ENCODE measurements at regions not wholly inside any gene's neighbourhood (a gene's known extent, or its start where the extent isn't known, plus 50 kb on each side); places are given as distances from the start of the nearest gene placed in this dataset.

DNA sequence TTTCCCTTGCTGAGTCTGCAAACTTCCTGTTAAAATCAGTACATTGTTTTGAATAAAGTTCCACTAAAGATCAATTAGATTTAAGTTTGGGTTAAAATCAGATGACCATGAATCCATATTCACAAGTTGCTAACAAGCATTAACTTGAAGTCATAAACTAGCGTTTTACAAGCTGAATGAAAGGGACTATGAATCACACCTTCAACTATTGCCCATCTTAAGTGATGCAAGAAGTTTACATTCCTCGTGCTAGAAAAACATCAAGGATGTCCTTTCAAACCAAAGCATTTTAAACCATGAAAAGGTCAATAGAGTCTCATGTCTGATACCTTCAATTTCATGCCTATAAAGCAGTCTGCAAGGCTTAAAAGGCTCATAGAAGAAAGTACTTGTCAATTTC lies 257.2 kb upstream of the SYT4 start:
- Histone ChIP-seq H3K36me3 (ENCODE audit: control insufficient read depth, insufficient read depth, low read length) (no peaks in the 10 kb centered on the region), H3K27ac (ENCODE audit: insufficient read depth, low read length) (no peak overlapping the region), H3K9ac (ENCODE audit: insufficient read depth, low read length) (no peak overlapping the region), H3K4me3 (replicated peaks in 1 of 4; ENCODE audit: control extremely low read depth in 1 of 4, insufficient read depth in 1 of 4, low read depth in 3 of 4, low read length in 4 of 4) (no peak overlapping the region), H4K20me1 (ENCODE audit: control insufficient read depth, extremely low read depth, insufficient read depth, low read length) (no peaks in the 10 kb centered on the region), H3K9me3 (ENCODE audit: control insufficient read depth, insufficient read depth, low read depth, low read length) (no peaks in the 10 kb centered on the region), H3K79me2 (ENCODE audit: control insufficient read depth, insufficient read depth, low read length) (no peaks in the 10 kb centered on the region), H3K4me1 (ENCODE audit: control insufficient read depth, extremely low read depth, insufficient read depth, low read length) (no peaks in the 10 kb centered on the region), H3K27me3 (ENCODE audit: control insufficient read depth, insufficient read depth, low read length) (no peaks in the 10 kb centered on the region), H2AFZ (ENCODE audit: low read length) (no peak overlapping the region), H3K4me2 (ENCODE audit: extremely low read depth, insufficient read depth, low read length) (no peak overlapping the region)
- peak; percentile 8 to 20 for DNase-seq (ENCODE audit: low read depth in 2 of 2)
- TF ChIP-seq EZH2 (IDR thresholded peaks at IDR 0.05; ENCODE audit: low read length, missing control alignments): no peak
- TF ChIP-seq, protein P1, sequence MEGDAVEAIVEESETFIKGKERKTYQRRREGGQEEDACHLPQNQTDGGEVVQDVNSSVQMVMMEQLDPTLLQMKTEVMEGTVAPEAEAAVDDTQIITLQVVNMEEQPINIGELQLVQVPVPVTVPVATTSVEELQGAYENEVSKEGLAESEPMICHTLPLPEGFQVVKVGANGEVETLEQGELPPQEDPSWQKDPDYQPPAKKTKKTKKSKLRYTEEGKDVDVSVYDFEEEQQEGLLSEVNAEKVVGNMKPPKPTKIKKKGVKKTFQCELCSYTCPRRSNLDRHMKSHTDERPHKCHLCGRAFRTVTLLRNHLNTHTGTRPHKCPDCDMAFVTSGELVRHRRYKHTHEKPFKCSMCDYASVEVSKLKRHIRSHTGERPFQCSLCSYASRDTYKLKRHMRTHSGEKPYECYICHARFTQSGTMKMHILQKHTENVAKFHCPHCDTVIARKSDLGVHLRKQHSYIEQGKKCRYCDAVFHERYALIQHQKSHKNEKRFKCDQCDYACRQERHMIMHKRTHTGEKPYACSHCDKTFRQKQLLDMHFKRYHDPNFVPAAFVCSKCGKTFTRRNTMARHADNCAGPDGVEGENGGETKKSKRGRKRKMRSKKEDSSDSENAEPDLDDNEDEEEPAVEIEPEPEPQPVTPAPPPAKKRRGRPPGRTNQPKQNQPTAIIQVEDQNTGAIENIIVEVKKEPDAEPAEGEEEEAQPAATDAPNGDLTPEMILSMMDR (conservative IDR thresholded peaks at IDR 0.05 in 1 of 2, IDR thresholded peaks at IDR 0.05 in 1 of 2; ENCODE audit: low read depth in 1 of 2, low read length in 2 of 2): no peak

DNA sequence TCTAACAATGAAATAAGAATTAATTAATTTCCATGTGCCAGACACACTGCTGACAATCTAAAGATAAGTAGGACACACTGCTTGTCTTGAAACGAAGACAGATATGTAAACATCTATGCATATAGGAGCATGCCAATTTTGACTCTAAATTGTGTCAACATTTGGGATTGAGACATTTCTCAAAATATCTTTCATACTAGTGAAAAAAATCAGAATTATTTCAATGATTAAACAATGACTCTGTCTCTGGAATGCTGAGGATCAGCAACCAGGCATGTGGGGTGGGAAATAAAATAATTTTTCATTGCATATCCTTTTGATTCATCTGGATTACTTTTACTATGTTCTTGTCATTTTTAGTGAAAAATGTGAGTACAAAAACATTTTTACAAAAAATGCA lies 262.6 kb upstream of the SYT4 start:
- no peak overlapping the region for H2AFZ ChIP-seq (ENCODE audit: low read length)
- H3K9me3 ChIP-seq (ENCODE audit: control insufficient read depth, insufficient read depth, low read depth, low read length): no peaks in the 10 kb centered on the region
- H3K27me3 ChIP-seq (ENCODE audit: control insufficient read depth, insufficient read depth, low read length): no peaks in the 10 kb centered on the region
- TF ChIP-seq, protein P1 (conservative IDR thresholded peaks at IDR 0.05 in 1 of 2, IDR thresholded peaks at IDR 0.05 in 1 of 2; ENCODE audit: low read depth in 1 of 2, low read length in 2 of 2): no peak
- TF ChIP-seq EZH2 (IDR thresholded peaks at IDR 0.05; ENCODE audit: low read length, missing control alignments): no peak
- no peaks in the 10 kb centered on the region for H3K79me2 ChIP-seq (ENCODE audit: control insufficient read depth, insufficient read depth, low read length)
- no peak overlapping the region for H3K9ac ChIP-seq (ENCODE audit: insufficient read depth, low read length)
- H3K4me3 ChIP-seq (replicated peaks in 1 of 4; ENCODE audit: control extremely low read depth in 1 of 4, insufficient read depth in 1 of 4, low read depth in 3 of 4, low read length in 4 of 4): no peak overlapping the region
- no peak for DNase-seq (ENCODE audit: low read depth in 2 of 2)
- no peaks in the 10 kb centered on the region for H3K36me3 ChIP-seq (ENCODE audit: control insufficient read depth, insufficient read depth, low read length)
- H3K4me1 ChIP-seq (ENCODE audit: control insufficient read depth, extremely low read depth, insufficient read depth, low read length): no peaks in the 10 kb centered on the region
- no peak overlapping the region for H3K4me2 ChIP-seq (ENCODE audit: extremely low read depth, insufficient read depth, low read length)
- no peaks in the 10 kb centered on the region for H4K20me1 ChIP-seq (ENCODE audit: control insufficient read depth, extremely low read depth, insufficient read depth, low read length)
- no peak overlapping the region for H3K27ac ChIP-seq (ENCODE audit: insufficient read depth, low read length)

DNA sequence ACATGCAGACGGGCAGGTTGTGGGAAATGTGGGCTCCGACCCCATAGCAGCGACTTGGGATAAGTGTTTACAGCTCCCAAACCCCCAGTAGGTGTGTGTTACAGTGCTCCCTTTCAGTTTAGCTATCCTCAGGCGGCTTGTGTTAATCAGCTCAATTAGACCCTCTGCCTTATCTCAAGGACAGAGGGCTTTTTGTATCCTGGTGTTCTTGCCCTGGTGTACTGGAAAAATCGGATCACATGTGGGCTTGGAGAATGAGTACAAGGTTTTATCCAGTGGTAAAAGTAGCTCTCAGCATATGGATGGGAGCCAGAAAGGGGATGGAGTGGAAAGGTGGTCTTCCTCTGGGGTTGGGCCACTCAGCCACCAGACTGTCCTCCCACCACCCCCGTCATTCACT lies 264.7 kb upstream of the SYT4 start:
- no peaks in the 10 kb centered on the region for H3K4me1 ChIP-seq (ENCODE audit: control insufficient read depth, extremely low read depth, insufficient read depth, low read length)

More for the DNA sequence above, 264.7 kb upstream of the SYT4 start:
- H3K9ac ChIP-seq (ENCODE audit: insufficient read depth, low read length): no peak overlapping the region
- no peak overlapping the region for H2AFZ ChIP-seq (ENCODE audit: low read length)
- TF ChIP-seq EZH2 (IDR thresholded peaks at IDR 0.05; ENCODE audit: low read length, missing control alignments): no peak
- TF ChIP-seq, protein P1 (conservative IDR thresholded peaks at IDR 0.05 in 1 of 2, IDR thresholded peaks at IDR 0.05 in 1 of 2; ENCODE audit: low read depth in 1 of 2, low read length in 2 of 2): no peak
- H4K20me1 ChIP-seq (ENCODE audit: control insufficient read depth, extremely low read depth, insufficient read depth, low read length): no peaks in the 10 kb centered on the region
- no peak overlapping the region for H3K4me3 ChIP-seq (replicated peaks in 1 of 4; ENCODE audit: control extremely low read depth in 1 of 4, insufficient read depth in 1 of 4, low read depth in 3 of 4, low read length in 4 of 4)
- H3K4me2 ChIP-seq (ENCODE audit: extremely low read depth, insufficient read depth, low read length): no peak overlapping the region
- H3K36me3 ChIP-seq (ENCODE audit: control insufficient read depth, insufficient read depth, low read length): no peaks in the 10 kb centered on the region
- H3K79me2 ChIP-seq (ENCODE audit: control insufficient read depth, insufficient read depth, low read length): no peaks in the 10 kb centered on the region
- H3K9me3 ChIP-seq (ENCODE audit: control insufficient read depth, insufficient read depth, low read depth, low read length): no peaks in the 10 kb centered on the region
- no peak overlapping the region for H3K27ac ChIP-seq (ENCODE audit: insufficient read depth, low read length)
- no peak for DNase-seq (ENCODE audit: low read depth in 2 of 2)
- no peaks in the 10 kb centered on the region for H3K27me3 ChIP-seq (ENCODE audit: control insufficient read depth, insufficient read depth, low read length)
